ENCODE measurements at regions not wholly inside any gene's neighbourhood (a gene's known extent, or its start where the extent isn't known, plus 50 kb on each side); places are given as distances from the start of the nearest gene placed in this dataset.

GRCh38 chr5:34552686-34553085, 103.4 kb upstream of the RAI14 start:
- H3K4me1 ChIP-seq (ENCODE audit: insufficient read depth) = peaks cover 6% of the 10 kb centered on the region; the same call in 1 of the 2 replicates
- H3K36me3 ChIP-seq (ENCODE audit: insufficient read depth) = no peaks in the 10 kb centered on the region
- peaks cover 10% of the 10 kb centered on the region for H3K9me3 Mint-ChIP-seq
- H3K27me3 Mint-ChIP-seq (ENCODE audit: insufficient read depth, low read depth, poor library complexity) = peaks cover 5% of the 10 kb centered on the region
- H3K4me3 Mint-ChIP-seq = no peak overlapping the region
- H3K27me3 ChIP-seq (ENCODE audit: insufficient read depth) = no peaks in the 10 kb centered on the region
- no peak overlapping the region for H3K27ac Mint-ChIP-seq
- H3K4me3 ChIP-seq = no peak overlapping the region
- H3F3A ChIP-seq (replicated peaks; ENCODE audit: low read depth) = peaks cover 1% of the 10 kb centered on the region; the same call in 1 of the 2 replicates
- peaks cover 13% of the 10 kb centered on the region for H3K4me1 Mint-ChIP-seq
- no peaks in the 10 kb centered on the region for H3K79me2 ChIP-seq (replicated peaks; ENCODE audit: insufficient read depth)
- peaks cover 18% of the 10 kb centered on the region; the same call in 1 of the 2 replicates for H3K9me2 ChIP-seq (ENCODE audit: insufficient read depth)
- no peak for TF ChIP-seq NANOG (IDR thresholded peaks at IDR 0.05; ENCODE audit: borderline replicate concordance)
- no peak for TF ChIP-seq ZNF462 (CRISPR knock-in tag; IDR thresholded peaks at IDR 0.05)
- TF ChIP-seq ZNF331 (CRISPR knock-in tag; IDR thresholded peaks at IDR 0.05; ENCODE audit: low read depth) = no peak
- no peak for TF ChIP-seq ETS1 (IDR thresholded peaks at IDR 0.05)
- no peak for TF ChIP-seq CREB1 (CRISPR knock-in tag; IDR thresholded peaks at IDR 0.05; ENCODE audit: low read depth)
- no peak for TF ChIP-seq ZNF114 (CRISPR knock-in tag; IDR thresholded peaks at IDR 0.05)
- TF ChIP-seq CTCF (conservative IDR thresholded peaks at IDR 0.05; ENCODE audit: low read depth in 2 of 2) = no peak
- TF ChIP-seq POLR2AphosphoS5 (IDR thresholded peaks at IDR 0.05; ENCODE audit: low read depth) = no peak
- no peak for TF ChIP-seq EZH2phosphoT487 (IDR thresholded peaks at IDR 0.05; ENCODE audit: unreplicated experiment)
- no peak for ATAC-seq
- no peaks in the 10 kb centered on the region for H4K20me1 ChIP-seq (replicated peaks; ENCODE audit: insufficient read depth)
- H3K36me3 Mint-ChIP-seq (ENCODE audit: low read depth) = peaks cover 9% of the 10 kb centered on the region
- no peak overlapping the region for H3K27ac ChIP-seq (ENCODE audit: low read depth)
- no peak overlapping the region for H3K4me2 ChIP-seq
- no peak overlapping the region for H2AFZ ChIP-seq
- no peak for DNase-seq (ENCODE audit: low spot score)

All from GM23338 (cell line).